Fibroblast of lung (primary cell): ENCODE measurements at regions not wholly inside any gene's neighbourhood (a gene's known extent, or its start where the extent isn't known, plus 50 kb on each side); places are given as distances from the start of the nearest gene placed in this dataset.
A peak's percentile ranks its signal among the peaks of the same experiment; 100 is the strongest.

ENCODE experiments used
- DNase-seq, 2 donors: peaks; one replicate each; pipeline versions ENCODE4 v3.0.0 to v3.0.0-alpha.2; 2010; ENCODE audit warnings: low read depth in 2 of 2
- H2AFZ ChIP-seq: 2 replicates; pipeline ENCODE4 v1.5.1; 2012; ENCODE audit warnings: low read length, control low read depth, inconsistent platforms
- H3K27ac ChIP-seq: 2 replicates; pipeline ENCODE4 v1.5.1; 2011; ENCODE audit warnings: low read length, control low read depth; ENCODE audit not compliant: insufficient read depth
- H3K27me3 ChIP-seq: 2 replicates; pipeline ENCODE4 v1.5.1; 2011; ENCODE audit warnings: mild to moderate bottlenecking, low read length; ENCODE audit not compliant: control insufficient read depth, insufficient read depth
- H3K36me3 ChIP-seq: 2 replicates; pipeline ENCODE4 v1.5.1; 2011; ENCODE audit warnings: low read length; ENCODE audit not compliant: control insufficient read depth, insufficient read depth
- H3K4me1 ChIP-seq: 2 replicates; pipeline ENCODE4 v1.5.1; 2011; ENCODE audit warnings: low read length; ENCODE audit not compliant: control insufficient read depth, insufficient read depth; ENCODE audit errors: extremely low read depth
- H3K4me2 ChIP-seq: 2 replicates; pipeline ENCODE4 v1.5.1; 2011; ENCODE audit warnings: low read length, control low read depth; ENCODE audit not compliant: insufficient read depth; ENCODE audit errors: extremely low read depth
- H3K4me3 ChIP-seq, 4 experiments: fragments of 200-600 bp in 1 of 4; sonication (generic) in 1 of 4; replicated peaks in 1 of 4; 2 replicates each; pipeline ENCODE4 v1.5.1; 2011 to 2016; ENCODE audit warnings: low read length in 4 of 4, low read depth in 3 of 4, mild to moderate bottlenecking in 3 of 4, control low read depth in 2 of 4, inconsistent platforms in 1 of 4, mixed read lengths in 1 of 4; ENCODE audit not compliant: insufficient read depth in 1 of 4; ENCODE audit errors: control extremely low read depth in 1 of 4
- H3K79me2 ChIP-seq: 2 replicates; pipeline ENCODE4 v1.5.1; 2012; ENCODE audit warnings: mild to moderate bottlenecking, low read length, inconsistent platforms; ENCODE audit not compliant: control insufficient read depth, insufficient read depth
- H3K9ac ChIP-seq: 2 replicates; pipeline ENCODE4 v1.5.1; 2011; ENCODE audit warnings: mild to moderate bottlenecking, low read length, control low read depth; ENCODE audit not compliant: insufficient read depth
- H3K9me3 ChIP-seq: 2 replicates; pipeline ENCODE4 v1.5.1; 2012; ENCODE audit warnings: low read depth, low read length; ENCODE audit not compliant: control insufficient read depth, insufficient read depth
- H4K20me1 ChIP-seq: 2 replicates; pipeline ENCODE4 v1.5.1; 2011; ENCODE audit warnings: low read length; ENCODE audit not compliant: control insufficient read depth, insufficient read depth; ENCODE audit errors: extremely low read depth
- EZH2 ChIP-seq: IDR thresholded peaks from 2 replicates; pipeline ENCODE4 v1.5.1; 2012; ENCODE audit warnings: low read length, control low read depth, mild to moderate bottlenecking; ENCODE audit errors: missing control alignments
- TF ChIP-seq, protein P1 (sequence below), 2 donors: IDR thresholded peaks in 1 of 2; conservative IDR thresholded peaks in 1 of 2; 1 replicate in 1 of 2; 2 replicates in 1 of 2; pipeline ENCODE4 v1.5.1; 2011 to 2012; ENCODE audit warnings: low read length in 2 of 2, control low read depth in 1 of 2, inconsistent platforms in 1 of 2, low read depth in 1 of 2, mild to moderate bottlenecking in 1 of 2

DNA sequence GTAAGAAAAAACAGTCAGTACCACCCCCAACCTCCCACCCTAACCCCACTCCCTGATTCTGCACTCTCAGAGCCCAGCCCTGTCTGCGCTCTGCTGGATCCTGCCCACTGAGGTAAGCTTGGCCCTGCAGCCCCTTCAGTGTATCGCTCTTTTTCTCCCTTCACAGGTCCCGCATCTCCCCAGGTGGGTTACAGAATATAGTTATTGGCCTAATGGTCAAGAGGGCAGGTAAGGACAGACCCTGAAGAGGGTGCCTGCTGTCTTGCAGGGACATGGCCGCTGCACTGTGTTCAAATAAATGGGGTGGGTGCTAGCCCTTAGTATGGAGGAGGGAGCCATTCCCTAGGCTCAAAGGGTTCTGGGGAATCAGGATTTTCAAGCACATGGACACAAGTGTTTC is 135.7 kb downstream of the ADSS2 start:
- H3K4me1 ChIP-seq = no peaks in the 10 kb centered on the region
- H3K36me3 ChIP-seq = no peaks in the 10 kb centered on the region
- H3K9ac ChIP-seq = no peak overlapping the region
- no peak for DNase-seq
- H3K79me2 ChIP-seq = no peaks in the 10 kb centered on the region
- no peaks in the 10 kb centered on the region for H3K27me3 ChIP-seq
- H2AFZ ChIP-seq = no peak overlapping the region
- H3K27ac ChIP-seq = no peak overlapping the region
- no peaks in the 10 kb centered on the region for H4K20me1 ChIP-seq
- H3K4me2 ChIP-seq = no peak overlapping the region
- no peaks in the 10 kb centered on the region for H3K9me3 ChIP-seq
- H3K4me3 ChIP-seq = no peak overlapping the region
- TF ChIP-seq EZH2 = no peak
- TF ChIP-seq, protein P1, sequence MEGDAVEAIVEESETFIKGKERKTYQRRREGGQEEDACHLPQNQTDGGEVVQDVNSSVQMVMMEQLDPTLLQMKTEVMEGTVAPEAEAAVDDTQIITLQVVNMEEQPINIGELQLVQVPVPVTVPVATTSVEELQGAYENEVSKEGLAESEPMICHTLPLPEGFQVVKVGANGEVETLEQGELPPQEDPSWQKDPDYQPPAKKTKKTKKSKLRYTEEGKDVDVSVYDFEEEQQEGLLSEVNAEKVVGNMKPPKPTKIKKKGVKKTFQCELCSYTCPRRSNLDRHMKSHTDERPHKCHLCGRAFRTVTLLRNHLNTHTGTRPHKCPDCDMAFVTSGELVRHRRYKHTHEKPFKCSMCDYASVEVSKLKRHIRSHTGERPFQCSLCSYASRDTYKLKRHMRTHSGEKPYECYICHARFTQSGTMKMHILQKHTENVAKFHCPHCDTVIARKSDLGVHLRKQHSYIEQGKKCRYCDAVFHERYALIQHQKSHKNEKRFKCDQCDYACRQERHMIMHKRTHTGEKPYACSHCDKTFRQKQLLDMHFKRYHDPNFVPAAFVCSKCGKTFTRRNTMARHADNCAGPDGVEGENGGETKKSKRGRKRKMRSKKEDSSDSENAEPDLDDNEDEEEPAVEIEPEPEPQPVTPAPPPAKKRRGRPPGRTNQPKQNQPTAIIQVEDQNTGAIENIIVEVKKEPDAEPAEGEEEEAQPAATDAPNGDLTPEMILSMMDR (conservative IDR thresholded peaks at IDR 0.05 in 1 of 2, IDR thresholded peaks at IDR 0.05 in 1 of 2; ENCODE audit: low read depth in 1 of 2, low read length in 2 of 2) = no peak

GRCh38 chr1:244316407-244316806 is 135.3 kb downstream of the ADSS2 start:
- Histone ChIP-seq H4K20me1 (no peaks in the 10 kb centered on the region), H3K4me3 (no peak overlapping the region), H2AFZ (no peak overlapping the region), H3K27ac (no peak overlapping the region), H3K36me3 (no peaks in the 10 kb centered on the region), H3K27me3 (no peaks in the 10 kb centered on the region), H3K79me2 (no peaks in the 10 kb centered on the region), H3K4me1 (no peaks in the 10 kb centered on the region), H3K4me2 (no peak overlapping the region), H3K9me3 (no peaks in the 10 kb centered on the region), H3K9ac (no peak overlapping the region)
- DNase-seq = peak in 1 of 2 donors; percentile 88
- no peak for TF ChIP-seq EZH2

DNA sequence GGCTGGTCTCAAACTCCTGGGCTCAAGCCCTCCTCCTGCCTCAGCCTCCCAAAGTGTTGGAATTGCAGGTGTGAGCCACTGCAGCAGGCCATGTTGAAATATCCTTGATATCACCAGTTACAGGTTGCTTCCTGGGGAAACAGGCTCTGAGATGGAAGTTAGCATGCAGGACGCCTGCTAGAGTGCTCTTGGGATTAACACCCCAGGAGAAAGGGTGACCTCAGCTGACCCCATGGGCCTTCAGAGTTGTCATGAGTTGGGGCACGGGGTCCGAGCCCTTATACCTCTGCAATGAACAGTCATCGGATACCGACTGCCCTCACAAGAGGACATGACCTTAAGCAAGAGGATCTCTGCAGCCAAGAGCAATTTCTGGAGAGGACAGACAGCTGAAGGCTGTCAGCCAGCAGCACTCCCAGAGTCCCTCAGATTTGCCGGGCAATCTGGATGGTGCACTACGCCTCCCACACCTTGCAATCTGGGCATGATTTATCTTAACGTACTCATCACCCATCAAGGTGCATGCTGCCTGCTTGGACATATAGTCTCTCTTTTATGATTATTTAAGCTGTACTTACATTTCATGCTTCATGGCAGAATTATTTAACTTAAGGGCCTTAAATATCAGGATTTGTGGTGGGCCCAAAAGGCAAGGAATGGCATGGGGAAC is 134.6 kb downstream of the ADSS2 start:
- Histone ChIP-seq H3K4me1 (no peaks in the 10 kb centered on the region), H3K9me3 (no peaks in the 10 kb centered on the region), H3K4me2 (no peak overlapping the region), H3K79me2 (no peaks in the 10 kb centered on the region), H3K27ac (no peak overlapping the region), H3K4me3 (no peak overlapping the region), H3K9ac (no peak overlapping the region), H3K27me3 (no peaks in the 10 kb centered on the region), H2AFZ (no peak overlapping the region), H3K36me3 (no peaks in the 10 kb centered on the region), H4K20me1 (no peaks in the 10 kb centered on the region)
- DNase-seq = no peak
- no peak for TF ChIP-seq EZH2
- TF ChIP-seq, protein P1 (conservative IDR thresholded peaks at IDR 0.05 in 1 of 2, IDR thresholded peaks at IDR 0.05 in 1 of 2; ENCODE audit: low read depth in 1 of 2, low read length in 2 of 2) = no peak
